IPS-18a (cell line): ENCODE measurements at regions not wholly inside any gene's neighbourhood (a gene's known extent, or its start where the extent isn't known, plus 50 kb on each side); places are given as distances from the start of the nearest gene placed in this dataset.
"Not testable (repeated sequence)": the region's sequence is repeated elsewhere in the genome, so short reads cannot be mapped to it uniquely, and the experiment has no call there.

Experiments
- H3K27ac ChIP-seq: one replicate; pipeline ENCODE4 v1.5.1; 2013; ENCODE audit warnings: low read length
- H3K27me3 ChIP-seq: one replicate; pipeline ENCODE4 v1.6.1; 2013; ENCODE audit warnings: mild to moderate bottlenecking, low read length; ENCODE audit not compliant: control insufficient read depth, insufficient read depth
- H3K36me3 ChIP-seq: one replicate; pipeline ENCODE4 v1.6.1; 2013; ENCODE audit warnings: low read depth, low read length; ENCODE audit not compliant: control insufficient read depth
- H3K4me1 ChIP-seq: one replicate; pipeline ENCODE4 v1.6.1; 2013; ENCODE audit warnings: low read depth, low read length; ENCODE audit not compliant: control insufficient read depth
- H3K4me3 ChIP-seq: one replicate; pipeline ENCODE4 v1.5.1; 2013; ENCODE audit warnings: low read length
- H3K9ac ChIP-seq: one replicate; pipeline ENCODE4 v1.6.1; 2013; ENCODE audit warnings: mild to moderate bottlenecking, low read length, moderate library complexity
- H3K9me3 ChIP-seq: one replicate; pipeline ENCODE4 v1.6.1; 2013; ENCODE audit warnings: low read depth, low read length; ENCODE audit not compliant: control insufficient read depth

DNA sequence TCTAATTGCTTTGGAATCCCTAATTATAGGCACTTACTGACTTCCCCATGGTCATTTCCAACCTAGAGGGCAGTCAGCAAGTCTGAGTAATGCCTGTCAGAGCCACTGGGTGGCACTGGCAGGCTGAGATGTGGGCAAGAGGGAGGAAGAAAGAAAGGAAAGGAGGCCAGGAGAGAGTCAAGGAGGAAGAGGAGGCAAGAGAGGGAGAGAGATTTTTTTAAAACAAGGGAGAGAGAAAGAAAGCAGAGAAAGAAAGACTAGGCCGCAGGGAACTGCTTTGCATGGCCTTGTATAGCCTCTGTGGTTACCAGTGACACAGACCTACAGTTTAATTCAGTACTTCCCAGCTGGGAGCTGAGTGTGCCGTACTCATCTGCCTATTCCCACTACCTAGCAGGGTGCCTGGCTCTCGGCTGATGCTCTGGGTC, 210.4 kb upstream of the ADO start:
- Histone ChIP-seq H3K27ac (no peak overlapping the region), H3K9me3 (no peaks in the 10 kb centered on the region), H3K4me1 (no peaks in the 10 kb centered on the region), H3K36me3 (no peaks in the 10 kb centered on the region), H3K9ac (no peak overlapping the region), H3K27me3 (no peaks in the 10 kb centered on the region), H3K4me3 (no peak overlapping the region)

DNA sequence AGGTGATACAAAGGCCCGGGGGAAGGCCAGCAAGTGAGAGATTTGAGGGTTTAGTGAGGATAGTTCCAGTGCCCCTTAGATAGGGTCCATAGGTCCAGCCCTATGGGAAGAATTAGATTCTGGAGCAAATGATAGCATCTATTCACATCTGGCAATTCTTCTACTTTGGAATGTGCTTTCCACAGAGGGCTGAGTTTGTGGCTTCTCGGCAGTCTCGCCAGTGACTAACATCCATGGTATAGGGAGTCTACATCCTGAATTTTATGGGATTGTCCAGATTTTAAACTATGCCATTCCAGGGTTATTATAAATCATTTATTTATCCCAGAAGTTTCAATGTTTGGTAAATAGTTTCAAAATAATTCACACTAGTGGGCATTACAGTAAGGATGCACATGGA, 207.3 kb upstream of the ADO start:
- Histone ChIP-seq H3K4me1 (no peaks in the 10 kb centered on the region), H3K9me3 (no peaks in the 10 kb centered on the region), H3K27ac (no peak overlapping the region), H3K27me3 (no peaks in the 10 kb centered on the region), H3K4me3 (no peak overlapping the region), H3K36me3 (no peaks in the 10 kb centered on the region), H3K9ac (no peak overlapping the region)

DNA sequence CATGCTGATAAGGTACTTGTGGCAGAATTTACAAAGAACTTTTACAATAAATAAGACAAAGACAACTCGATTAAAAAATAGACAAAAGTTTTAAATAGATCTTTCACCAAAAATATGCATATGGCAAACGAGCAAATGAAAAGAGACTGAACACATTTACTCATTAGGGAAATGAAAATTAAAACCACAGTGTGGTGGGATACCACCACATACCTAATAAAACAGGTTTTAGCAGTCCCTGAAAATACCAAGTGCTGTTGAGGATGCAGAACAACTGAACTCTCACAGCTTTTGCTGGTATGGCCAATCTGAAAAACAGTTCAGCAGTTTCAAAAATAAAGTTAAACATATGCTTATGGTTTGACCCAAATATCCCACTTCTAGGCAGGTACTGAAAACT, 205.4 kb upstream of the ADO start:
- Histone ChIP-seq H3K4me1 (no peaks in the 10 kb centered on the region), H3K36me3 (no peaks in the 10 kb centered on the region), H3K27me3 (no peaks in the 10 kb centered on the region), H3K9me3 (no peaks in the 10 kb centered on the region), H3K27ac (no peak overlapping the region), H3K9ac (no peak overlapping the region), H3K4me3 (no peak overlapping the region)

DNA sequence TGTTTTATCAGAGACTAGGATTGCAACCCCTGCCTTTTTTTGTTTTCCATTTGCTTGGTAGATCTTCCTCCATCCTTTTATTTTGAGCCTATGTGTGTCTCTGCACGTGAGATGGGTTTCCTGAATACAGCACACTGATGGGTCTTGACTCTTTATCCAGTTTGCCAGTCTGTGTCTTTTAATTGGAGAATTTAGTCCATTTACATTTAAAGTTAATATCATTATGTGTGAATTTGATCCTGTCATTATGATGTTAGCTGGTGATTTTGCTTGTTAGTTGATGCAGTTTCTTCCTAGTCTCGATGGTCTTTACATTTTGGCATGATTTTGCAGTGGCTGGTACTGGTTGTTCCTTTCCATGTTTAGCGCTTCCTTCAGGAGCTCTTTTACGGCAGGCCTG, 198.0 kb upstream of the ADO start:
- H3K4me1 ChIP-seq, H3K27ac ChIP-seq, H3K36me3 ChIP-seq, H3K4me3 ChIP-seq, H3K9me3 ChIP-seq, H3K9ac ChIP-seq, H3K27me3 ChIP-seq: not testable (repeated sequence)

DNA sequence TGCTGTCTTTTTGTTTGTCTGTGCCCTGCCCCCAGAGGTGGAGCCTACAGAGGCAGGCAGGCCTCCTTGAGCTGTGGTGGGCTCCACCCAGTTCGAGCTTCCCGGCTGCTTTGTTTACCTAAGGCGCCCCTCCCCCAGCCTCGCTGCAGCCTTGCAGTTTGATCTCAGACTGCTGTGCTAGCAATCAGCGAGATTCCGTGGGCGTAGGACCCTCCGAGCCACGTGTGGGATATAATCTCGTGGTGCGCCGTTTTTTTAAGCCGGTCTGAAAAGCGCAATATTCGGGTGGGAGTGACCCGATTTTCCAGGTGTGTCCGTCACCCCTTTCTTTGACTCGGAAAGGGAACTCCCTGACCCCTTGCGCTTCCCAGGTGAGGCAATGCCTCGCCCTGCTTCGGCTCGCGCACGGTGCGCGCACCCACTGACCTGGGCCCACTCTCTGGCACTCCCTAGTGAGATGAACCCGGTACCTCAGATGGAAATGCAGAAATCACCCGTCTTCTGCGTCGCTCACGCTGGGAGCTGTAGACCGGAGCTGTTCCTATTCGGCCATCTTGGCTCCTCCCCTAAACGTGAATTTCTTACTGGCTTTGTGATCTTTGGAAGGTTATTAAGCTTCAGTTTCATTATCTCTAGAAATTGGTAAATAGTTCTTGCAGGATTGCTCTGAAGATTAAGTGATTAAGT, 196.2 kb upstream of the ADO start:
- H3K9ac ChIP-seq: not testable (repeated sequence)

DNA sequence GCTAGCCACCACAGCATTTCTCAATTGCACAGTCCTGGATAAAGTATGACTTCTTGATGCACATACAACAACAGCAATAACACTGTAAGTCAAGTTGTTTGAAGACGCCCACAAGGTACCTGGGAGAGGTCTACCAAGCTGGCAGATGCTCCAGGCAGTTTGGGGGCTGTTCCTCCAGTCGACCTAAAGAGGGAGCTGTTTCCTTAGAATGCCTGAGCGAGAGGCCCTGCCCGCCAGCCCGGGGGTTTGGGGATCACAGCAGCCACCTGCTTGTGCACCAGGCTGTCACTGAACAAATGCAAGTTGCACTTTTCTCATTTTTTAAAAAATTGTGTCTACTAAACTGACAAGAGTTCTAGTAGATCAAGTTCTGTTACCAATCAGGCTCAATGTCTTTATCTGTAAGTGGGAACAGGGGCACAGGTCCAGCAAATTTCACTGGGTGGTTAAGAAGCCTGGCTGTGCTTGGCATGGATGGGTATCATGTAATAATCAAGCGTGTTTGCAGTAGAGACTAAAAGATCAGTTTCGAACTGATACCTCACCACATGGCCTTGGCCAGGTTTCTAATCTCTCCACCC, 193.8 kb upstream of the ADO start:
- H3K27ac ChIP-seq: no peak overlapping the region
- no peaks in the 10 kb centered on the region for H3K4me1 ChIP-seq
- no peaks in the 10 kb centered on the region for H3K27me3 ChIP-seq
- no peak overlapping the region for H3K9ac ChIP-seq
- no peak overlapping the region for H3K4me3 ChIP-seq
- no peaks in the 10 kb centered on the region for H3K36me3 ChIP-seq
- H3K9me3 ChIP-seq: no peaks in the 10 kb centered on the region

More for the DNA sequence above, 196.2 kb upstream of the ADO start:
- H3K27ac ChIP-seq, H3K36me3 ChIP-seq, H3K9me3 ChIP-seq, H3K27me3 ChIP-seq, H3K4me1 ChIP-seq: not testable (repeated sequence)
- H3K4me3 ChIP-seq: peak overlapping the region; percentile 48

DNA sequence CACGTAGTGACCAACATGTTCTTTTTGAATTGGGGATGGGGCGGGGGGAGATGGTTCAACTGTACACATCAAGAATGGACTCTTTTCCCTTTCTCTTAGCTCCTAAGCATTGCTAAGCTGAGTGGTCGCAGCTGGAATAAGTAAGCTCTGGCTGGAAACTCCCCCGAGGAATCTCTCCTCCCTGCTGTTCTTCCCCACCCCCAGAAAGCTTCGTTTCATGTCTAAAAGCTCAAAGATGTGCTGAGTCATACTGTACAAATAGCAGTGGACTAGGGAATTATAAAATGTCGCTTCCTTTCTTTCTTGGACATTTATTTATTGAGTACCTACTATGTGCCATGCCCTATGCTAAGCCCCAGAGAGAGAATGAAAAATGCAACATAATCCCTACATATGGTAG, 191.1 kb upstream of the ADO start:
- no peak overlapping the region for H3K4me3 ChIP-seq
- H3K9me3 ChIP-seq: no peaks in the 10 kb centered on the region
- no peak overlapping the region for H3K27ac ChIP-seq
- H3K9ac ChIP-seq: no peak overlapping the region
- no peaks in the 10 kb centered on the region for H3K27me3 ChIP-seq
- H3K4me1 ChIP-seq: no peaks in the 10 kb centered on the region
- H3K36me3 ChIP-seq: no peaks in the 10 kb centered on the region

DNA sequence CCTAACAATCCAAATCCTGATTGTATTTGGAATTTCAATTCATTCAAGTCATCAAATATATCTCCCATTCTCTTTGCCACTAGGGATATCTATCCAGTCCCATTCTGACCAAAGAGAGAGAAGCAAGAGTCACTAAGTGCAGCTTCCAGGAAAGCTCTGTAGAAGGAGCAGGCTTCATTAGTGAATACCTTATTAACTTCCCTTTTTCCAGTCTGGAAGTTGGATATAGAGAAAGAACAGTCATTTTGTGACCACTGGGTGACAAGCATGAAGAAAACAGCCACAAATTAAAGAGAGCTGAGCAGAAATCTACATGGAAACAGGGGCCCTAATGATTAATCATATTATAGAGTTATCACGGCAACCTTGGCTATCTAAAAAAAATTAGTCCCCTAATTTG, 190.7 kb upstream of the ADO start:
- Histone ChIP-seq H3K27me3 (no peaks in the 10 kb centered on the region), H3K36me3 (no peaks in the 10 kb centered on the region), H3K4me3 (no peak overlapping the region), H3K27ac (no peak overlapping the region), H3K9me3 (no peaks in the 10 kb centered on the region), H3K4me1 (no peaks in the 10 kb centered on the region), H3K9ac (no peak overlapping the region)

DNA sequence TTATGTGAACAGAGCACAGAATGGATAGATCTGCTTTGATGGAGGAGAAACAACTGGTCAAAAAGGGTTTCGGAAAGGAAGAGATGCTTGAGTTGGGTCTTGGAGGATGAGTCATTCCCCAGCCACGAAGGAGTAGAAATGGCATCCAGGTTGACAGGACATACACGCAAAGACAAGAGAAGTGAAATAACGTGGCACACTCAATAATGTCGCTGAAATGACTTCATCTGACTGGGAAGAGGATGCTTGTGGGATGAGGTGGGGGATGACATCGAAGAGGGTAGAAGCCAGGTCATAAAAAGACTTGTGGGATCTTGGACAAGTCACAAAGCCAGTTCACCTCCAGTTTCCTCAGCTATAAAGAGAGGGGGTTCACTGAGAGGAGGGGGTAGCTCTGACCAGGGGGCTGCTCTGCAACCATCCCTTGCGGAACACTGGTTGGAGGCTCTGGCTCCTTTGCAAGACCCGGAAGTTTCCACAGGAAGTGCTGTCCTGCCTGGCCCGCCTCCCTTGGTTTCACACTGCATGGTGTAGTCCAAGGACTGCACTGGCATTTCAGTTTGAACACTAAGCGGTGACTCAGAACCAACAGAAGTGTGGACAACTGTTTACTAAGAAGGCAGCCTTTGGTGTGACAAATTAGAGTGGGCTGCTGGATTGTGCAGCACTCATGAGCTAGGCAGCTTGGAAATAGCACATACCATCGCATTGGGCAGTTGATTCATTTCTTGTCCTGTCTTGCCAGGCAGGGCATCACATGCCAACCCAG, 189.9 kb upstream of the ADO start:
- Histone ChIP-seq H3K27ac (no peak overlapping the region), H3K27me3 (no peaks in the 10 kb centered on the region), H3K9me3 (no peaks in the 10 kb centered on the region), H3K4me3 (no peak overlapping the region), H3K9ac (no peak overlapping the region), H3K36me3 (no peaks in the 10 kb centered on the region), H3K4me1 (no peaks in the 10 kb centered on the region)

DNA sequence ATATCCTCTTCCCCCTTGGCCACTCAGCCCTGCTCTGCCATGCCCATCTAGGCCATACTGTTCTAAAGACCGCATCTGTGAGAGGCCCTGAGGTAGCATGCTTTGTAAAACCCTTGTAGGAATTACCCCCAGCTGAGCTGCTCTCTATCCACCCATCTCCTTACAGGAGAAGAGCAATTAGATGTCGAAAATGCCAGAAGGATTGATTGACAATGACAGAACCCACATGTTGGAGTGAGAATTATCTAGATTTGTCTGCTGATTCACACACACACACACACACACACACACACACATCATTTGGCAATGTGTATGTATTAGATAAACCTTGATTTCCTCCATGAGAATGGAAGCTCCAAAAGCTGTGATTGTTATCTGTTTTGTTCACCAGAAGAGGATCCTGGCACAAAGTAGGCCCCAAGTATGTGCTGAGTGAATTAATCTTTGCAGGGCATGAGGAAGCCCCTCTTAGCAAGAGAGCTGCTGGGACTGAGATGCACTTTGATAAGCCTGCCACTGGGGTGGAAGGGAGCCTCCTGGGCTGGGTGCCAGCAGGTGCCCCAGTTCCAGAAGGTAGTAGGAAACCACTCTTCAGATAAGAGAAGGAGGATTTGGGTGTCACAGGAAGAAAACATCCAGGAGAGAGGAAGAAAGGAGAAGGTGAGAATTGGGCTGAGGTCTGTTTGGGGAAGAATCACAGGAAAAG, 187.5 kb upstream of the ADO start:
- Histone ChIP-seq H3K27ac (no peak overlapping the region), H3K9ac (no peak overlapping the region), H3K36me3 (no peaks in the 10 kb centered on the region), H3K4me1 (no peaks in the 10 kb centered on the region), H3K9me3 (no peaks in the 10 kb centered on the region), H3K27me3 (no peaks in the 10 kb centered on the region), H3K4me3 (no peak overlapping the region)

DNA sequence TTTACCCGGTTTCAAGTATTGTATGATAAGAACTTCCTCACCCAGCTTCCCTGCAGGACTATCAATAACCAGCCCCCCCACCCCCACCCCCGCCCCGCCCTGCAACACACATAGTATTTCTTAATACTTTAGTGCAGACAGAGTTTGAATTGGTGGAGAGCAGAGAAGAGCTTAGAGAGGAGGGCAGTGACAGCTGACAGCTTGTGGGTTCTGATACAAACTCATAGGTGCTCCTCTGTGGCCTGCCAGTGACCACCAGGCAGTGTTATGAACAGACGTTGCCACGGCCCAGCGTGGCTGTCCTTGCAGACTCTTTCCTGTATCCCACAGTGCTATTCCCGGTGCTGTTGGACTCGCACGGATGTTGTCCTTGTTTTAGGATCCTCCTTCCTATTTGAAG, 186.9 kb upstream of the ADO start:
- Histone ChIP-seq H3K27ac (no peak overlapping the region), H3K4me1 (no peaks in the 10 kb centered on the region), H3K27me3 (no peaks in the 10 kb centered on the region), H3K36me3 (no peaks in the 10 kb centered on the region), H3K9ac (no peak overlapping the region), H3K9me3 (no peaks in the 10 kb centered on the region), H3K4me3 (no peak overlapping the region)
